HUDEP-2 (cell line): ENCODE measurements at regions not wholly inside any gene's neighbourhood (a gene's known extent, or its start where the extent isn't known, plus 50 kb on each side); places are given as distances from the start of the nearest gene placed in this dataset.
"Not testable (repeated sequence)": the region's sequence is repeated elsewhere in the genome, so short reads cannot be mapped to it uniquely, and the experiment has no call there.

Experiments
- DNase-seq, 76 experiments: peaks; one replicate each; lab custom pipeline; 2025; ENCODE audit not compliant: unreplicated experiment in 76 of 76; lab: John Stamatoyannopoulos, UW

DNA sequence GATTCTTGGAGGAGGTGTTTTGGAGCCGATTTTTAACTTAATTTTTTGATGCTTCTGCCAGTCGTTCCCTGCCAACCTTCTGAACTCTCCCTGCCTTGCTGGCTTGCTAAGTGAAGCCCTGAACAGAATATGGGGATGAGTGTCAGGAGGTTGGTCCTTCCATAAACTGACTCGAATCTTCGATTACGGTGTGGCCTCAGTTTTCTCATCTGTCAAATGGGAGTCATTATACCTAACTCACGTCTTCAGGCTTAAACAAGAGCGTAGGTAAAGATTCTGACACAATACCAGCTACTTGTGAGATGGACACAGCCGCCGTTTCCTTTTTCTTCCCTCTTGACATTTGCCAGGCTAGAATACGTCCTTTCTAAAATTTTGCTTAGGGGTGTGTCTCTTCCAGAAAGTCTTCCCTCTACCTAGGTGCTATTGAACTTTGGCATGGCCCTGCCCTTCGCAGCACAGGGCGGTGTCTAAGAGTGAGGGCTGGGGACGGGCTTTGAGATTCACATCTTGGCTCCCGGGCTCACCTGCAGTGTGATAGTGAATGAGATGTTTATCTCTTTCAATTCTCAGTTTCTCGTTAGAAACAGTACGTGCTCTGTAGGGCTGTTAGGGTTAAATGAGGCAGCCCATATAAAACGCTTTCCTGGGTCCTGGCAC, 190.6 kb upstream of the SDK2 start:
- no peak for DNase-seq

DNA sequence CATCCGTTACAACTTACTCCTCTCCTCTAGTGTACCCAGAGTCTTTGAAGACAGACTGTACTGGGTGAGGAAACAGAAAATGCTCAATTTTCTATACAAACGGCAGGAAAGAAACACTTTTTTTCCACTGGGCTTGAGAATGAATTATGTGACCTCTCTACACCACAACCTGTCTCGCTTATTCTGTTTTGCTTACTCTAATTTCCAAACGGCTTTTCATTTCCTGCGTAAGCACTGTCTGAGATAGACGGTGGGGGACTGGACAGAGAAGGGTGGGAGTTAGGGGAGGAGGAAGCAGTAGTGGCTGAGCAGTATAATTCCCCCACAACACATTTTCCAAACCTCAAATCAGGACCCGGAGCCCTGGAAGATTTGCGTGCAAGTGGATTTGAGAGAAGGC, 191.4 kb upstream of the SDK2 start:
- DNase-seq = no peak

DNA sequence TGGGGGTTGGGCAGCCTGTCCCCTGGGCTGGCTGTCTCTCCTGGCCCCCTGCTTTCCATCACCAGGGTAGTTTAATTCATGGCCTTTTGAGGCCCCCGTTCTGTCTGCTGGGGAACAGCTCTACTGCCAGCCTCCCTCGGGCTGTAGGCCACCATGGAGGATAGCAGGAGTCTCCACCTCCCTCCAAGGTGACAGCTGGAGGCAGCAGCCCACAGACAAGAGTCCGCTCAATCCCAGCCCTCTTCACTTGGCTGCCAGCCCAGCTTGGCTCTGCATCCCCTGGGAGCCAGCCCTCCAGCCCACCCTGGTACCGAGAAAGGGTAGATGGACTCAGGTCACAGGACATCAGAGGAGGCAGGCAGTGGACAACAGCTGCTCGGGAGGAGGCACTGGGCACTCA, 194.6 kb upstream of the SDK2 start:
- DNase-seq = no peak

DNA sequence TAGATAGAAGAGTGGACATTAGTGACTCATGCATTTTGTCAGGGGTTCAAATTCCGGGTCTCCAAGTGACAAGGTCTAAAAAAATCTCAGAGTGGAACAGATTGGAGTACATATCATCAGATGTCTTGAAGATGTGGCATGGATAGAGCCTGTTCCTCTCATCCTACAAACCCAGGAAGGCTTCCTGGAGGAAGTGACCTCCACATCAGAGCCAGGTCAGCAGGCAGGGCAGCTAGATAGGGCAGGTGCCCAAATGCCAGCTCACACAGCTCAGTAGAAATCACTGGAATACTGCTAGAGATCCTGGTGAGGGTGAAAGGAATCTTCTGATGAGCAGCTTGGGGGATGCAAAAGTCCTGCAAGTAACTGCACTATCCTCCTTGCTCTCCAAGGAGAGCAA, 196.6 kb upstream of the SDK2 start:
- DNase-seq = no peak

DNA sequence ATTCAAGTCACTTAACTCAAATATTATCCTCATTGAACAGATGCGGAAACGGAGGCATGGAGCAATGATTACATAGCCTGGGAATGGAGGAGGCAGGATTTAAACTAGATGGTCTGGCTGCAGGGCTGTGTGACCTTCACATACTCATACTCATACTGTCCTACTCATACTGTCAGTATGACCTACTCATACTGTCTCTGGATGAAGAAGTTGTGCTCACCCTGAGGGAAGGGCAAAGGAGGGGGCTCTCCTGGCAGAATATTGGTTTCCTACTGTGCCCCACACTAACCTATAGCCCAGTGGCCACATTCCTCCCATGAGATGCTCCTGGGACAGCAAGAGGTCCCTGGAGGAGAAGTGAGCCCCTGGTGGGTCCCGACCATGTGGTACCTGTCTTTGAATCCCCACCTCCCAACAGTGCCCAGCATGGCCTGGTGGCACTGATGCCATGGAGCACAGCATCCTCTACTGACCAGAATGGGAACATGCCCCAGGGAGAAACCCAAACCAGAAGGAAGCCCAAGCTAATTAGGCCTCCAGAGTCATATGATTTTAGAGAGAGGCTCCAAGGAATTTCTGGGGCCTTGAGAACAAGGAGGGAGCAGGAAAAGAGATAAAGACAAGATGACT, 197.3 kb upstream of the SDK2 start:
- no peak for DNase-seq

DNA sequence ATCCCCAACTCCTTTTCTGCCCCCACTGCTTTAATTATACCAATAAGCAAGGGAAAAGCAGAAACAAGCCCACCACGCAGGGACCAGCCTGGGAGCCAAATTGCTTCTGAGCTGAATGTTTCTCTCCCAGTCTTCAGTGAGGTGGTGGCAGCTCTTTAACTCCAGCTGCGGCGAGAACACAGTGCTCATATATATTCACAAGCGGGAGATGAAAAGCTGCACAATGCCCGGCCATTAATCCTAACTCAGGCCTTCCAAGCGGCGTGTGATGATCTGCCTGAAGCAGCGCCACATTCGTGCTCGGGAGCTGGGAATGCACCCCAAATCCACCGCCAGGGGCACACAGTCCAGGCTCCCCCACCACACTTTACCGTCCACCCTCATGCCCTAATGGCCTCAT, 203.7 kb upstream of the SDK2 start:
- no peak for DNase-seq

DNA sequence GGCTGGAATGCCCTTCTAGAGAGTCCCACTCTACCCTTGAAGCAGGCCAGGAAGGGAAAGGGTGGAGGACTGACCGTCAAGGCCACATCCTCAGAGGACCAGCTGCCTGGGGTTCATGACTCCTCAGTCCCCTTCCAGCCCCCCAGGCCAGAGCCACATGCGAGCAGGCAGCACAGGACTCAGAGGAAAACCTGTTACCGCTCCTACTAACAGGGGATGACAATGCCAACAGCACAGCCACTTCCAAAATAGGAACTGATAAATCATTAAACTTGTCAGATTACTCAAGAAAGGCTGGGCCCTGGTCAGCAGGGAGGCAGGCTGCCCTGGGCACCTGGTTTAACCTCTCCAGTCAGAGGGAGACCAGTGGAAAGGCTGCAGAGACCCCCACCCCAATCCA, 206.2 kb upstream of the SDK2 start:
- DNase-seq = no peak

DNA sequence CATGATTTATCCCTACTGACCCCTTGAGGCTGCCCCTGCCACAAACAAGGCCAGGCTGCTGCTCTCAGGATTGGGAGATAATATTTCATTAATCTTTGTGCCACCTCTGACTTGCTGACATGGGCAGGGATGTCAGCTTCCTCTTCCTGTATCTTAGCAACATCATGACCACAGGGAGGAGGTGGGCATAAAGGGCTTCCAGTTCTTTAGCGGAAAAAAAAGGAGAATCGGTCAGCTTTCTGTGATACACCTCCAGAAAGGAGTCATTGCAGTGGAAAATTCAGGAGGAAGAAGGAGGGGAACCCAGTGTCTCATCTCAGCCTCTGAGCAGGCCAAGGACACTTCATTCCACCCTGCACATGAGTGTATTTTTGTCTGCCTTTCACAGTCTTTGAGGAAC, 206.8 kb upstream of the SDK2 start:
- no peak for DNase-seq

DNA sequence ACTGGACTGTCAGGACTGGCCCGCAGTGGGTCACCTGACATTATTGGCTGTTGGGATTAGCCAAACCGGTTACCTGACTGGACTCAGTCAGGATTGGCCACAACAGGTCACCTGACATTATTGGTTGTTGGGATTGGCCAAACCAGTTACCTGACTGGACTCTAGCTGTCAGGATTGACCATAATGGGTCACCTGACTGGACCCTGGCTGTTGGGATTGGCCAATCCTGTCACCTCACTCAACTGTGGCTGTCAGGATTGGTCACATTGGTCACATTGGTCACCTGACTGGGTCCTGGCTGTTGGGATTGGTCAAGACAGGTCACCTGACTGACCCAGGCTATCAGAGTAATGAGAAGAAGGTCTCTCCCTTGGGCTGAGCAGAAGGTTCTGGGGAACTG, 207.7 kb upstream of the SDK2 start:
- DNase-seq = no peak

DNA sequence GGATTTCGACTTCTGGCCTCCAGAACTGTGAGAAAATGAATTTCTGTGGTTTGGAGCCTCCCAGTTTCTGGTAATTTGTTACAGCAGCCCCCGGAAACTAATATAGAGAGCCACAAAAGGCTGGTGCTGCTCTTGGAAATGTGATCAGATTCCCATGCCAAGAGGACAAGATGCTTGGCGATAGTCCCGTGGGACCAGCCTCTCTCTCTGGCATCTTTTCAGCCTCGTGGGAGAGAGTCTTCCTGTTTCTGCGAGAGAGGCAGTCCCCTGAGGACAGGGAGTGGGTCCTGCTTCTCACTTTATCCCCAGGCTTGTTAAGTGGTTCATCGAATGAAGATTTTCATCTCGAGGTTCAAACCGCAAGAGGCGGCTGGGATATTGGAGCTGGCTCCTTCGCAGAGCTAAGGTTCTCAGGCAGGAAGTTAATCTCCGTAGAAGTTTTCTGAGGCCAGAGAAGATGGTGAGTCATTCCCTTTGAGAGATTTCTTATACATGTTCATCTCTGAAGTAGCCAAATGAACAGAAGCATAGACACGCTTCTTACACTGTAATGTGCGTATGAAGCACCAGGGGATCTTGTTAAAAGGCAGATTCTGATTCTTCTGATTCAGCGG, 211.6 kb upstream of the SDK2 start:
- DNase-seq = no peak

DNA sequence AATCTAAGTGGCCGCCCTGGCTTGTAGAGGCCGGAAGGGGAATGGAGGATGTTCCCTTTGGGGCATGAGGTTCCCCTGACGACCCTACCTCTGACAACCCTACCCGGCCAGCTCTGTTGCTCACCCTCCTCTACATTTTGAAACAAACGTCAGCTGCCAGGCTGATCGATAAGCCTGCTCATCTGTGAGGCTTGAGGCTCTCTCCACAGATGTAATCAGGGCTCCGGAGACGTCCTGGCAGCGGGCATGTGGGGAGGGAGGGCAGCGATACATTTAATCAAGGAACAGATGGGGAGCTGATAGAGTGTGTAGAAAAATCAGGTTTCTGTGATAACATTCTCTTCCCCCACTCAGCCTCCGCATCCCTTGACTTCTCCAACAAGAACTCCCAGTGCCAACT, 212.3 kb upstream of the SDK2 start:
- DNase-seq = no peak

DNA sequence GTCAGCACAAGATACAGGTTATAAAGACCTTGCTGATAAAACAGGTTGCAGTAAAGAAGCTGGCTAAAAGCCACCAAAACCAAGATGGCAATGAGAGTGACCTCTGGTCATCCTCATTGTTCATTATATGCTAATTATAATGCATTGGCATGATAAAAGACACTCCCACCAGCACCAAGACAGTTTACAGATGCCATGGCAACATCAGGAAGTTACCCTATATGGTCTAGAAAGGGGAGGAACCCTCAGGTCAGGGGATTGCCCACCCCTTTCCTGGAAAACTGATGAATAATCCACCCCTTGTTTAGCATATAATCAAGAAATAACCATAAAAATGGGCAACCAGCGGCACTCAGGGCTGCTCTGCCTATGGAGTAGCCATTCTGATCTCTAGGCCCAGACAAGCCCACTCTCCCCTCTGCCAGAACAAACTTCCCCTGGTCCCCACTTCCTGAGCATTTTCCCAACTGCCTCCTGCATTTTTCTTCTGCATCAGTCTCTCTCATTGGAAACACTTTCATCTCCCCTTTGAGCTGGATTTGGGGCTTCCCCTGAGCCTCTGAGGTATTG, 215.3 kb upstream of the SDK2 start:
- DNase-seq = not testable (repeated sequence)

DNA sequence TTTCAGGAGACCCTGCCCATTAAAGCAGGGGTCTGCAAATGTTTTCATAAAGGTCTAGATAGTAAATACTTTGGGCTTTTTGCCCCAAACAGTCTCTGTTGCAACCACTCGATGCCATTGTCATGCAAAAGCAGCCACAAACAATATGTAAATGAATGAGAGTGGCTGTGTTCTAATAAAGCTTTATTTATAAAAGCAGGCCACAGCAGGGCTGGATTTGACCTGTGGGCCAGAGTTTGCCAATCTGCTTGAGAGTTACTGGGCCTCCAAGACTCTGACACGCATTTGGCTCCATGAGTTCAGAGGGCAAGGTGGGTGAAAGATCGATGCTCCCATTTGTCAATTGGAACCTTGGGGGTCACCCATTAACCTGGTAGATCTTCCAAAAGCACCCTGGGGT, 217.3 kb upstream of the SDK2 start:
- DNase-seq = no peak

DNA sequence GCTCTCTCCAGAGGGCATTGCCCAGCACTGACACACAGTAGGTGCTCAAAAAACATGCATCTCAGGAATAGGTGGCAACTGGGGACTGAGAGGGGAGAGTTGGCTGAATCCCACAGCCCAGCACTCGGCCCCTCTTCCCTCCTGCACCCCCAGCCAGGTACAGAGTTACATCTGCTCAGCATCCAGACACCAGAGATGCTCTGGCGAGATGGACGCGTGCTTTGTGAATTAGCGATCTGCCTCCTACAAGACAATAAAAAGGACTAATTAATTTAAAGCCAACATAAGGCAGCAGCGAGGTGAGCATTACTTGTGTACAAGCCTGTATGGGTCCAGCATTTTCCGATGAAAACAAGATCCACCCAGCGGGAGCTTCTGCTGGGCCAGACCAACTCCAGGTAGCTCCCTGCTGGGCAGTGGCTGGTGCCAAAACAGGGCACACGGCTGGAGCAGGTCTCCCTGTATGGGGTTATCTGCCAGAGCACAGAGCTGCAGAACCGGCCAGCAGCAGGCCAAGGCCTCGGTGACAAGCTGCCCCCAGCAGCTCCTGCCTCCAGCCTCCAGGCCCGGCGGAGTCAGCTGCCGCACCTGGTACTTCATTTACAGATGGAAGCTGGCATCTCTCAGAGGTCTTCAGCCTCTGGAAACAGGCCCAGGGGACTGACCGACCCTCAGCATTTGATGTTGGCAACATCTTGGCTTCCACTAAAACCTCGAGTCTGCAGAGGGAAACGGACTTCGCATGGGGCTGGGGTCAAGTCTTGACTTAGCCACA, 219.7 kb upstream of the SDK2 start:
- DNase-seq = no peak

DNA sequence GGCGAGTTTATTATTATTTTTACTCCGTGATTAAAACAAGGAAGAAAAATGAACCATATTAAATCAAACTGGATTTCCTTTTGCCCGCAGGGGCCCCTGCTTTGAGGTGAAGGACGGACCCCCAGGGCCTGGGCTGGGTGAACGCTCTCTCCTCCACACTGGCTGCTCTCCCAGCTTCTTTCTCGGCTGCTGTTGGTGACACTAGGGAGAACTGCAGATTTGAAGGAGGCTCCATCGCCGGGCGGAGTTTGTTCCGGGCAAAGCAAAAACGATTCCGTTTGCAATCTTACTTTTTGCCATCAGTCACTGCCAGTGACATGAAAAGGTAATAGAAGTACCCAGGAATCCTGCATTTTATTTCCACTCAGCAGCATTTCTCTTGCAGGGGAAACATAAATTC, 221.6 kb upstream of the SDK2 start:
- no peak for DNase-seq

DNA sequence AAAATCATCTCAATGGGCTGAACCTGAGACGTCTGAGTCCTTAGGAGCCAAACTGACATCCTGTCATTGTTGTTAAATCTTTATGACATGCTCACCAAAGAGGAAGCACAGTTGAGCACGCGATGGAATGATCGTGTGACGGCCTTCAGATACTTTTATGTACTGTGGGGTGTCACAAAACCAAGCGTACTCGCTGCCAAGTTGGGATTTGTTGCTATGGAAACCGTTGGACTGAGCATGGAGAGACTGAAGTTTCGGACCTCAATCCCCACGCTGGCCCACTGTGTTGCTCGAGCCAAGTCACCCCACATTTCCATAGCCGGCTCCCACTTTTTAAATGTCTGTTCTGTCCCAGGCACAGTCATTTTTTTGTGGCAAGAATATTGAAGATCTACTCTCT, 222.8 kb upstream of the SDK2 start:
- no peak for DNase-seq

DNA sequence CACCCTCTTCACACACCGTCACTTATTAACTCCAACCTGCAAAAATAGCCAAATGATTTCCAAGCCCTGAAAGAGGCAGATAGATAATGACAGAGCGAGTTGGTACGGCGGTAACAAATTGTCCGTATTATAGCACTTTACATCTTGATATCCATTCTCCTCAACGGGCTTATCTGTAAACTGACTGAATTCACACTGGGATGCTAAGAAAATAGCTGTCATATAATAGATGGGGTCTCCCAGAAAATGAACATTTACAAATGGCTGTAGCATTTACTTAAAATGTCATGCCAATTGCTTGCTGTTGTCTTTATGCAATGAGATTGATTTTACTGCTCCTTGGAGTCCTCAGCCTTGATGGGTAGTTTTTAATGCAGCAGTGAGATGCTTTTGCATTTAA, 225.8 kb upstream of the SDK2 start:
- no peak for DNase-seq

DNA sequence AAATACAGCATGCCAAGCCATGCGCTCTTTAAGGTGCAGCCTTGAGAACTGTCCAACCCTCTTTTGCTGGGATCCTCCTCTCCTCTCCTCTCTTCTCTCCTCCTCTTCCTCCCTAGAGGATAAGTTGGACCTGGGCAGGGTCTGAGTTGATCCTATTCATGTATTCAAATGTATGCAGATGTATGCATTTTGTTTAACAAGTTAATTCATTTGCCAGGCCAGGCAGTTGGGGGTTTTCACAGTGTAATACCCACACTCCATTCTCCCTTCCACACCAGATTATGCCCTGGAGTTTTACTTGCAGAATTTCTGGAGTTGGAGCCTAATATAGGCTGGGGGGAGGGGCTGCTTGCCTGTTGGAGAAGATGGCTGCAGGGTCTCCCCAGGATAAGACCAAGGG, 226.2 kb upstream of the SDK2 start:
- no peak for DNase-seq

DNA sequence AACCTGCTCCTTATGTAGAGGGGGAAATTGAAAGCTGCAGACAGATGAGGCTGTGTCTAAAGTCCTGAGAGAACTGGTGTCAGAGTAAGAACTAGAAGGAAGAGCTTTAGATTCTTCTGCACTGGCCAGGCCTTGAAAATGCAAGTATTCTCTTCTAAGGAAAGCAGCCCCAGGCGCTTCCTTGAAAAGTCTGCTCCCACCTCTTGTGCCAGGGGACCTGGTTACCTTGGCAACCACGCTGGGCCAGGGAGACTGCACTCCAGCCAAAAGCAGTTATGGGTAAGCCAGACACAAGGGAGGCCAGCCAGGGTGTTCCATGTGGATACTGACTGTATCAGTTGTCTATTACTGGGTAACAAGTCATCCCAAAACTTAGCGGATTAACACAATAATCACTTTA, 228.6 kb upstream of the SDK2 start:
- DNase-seq = no peak

DNA sequence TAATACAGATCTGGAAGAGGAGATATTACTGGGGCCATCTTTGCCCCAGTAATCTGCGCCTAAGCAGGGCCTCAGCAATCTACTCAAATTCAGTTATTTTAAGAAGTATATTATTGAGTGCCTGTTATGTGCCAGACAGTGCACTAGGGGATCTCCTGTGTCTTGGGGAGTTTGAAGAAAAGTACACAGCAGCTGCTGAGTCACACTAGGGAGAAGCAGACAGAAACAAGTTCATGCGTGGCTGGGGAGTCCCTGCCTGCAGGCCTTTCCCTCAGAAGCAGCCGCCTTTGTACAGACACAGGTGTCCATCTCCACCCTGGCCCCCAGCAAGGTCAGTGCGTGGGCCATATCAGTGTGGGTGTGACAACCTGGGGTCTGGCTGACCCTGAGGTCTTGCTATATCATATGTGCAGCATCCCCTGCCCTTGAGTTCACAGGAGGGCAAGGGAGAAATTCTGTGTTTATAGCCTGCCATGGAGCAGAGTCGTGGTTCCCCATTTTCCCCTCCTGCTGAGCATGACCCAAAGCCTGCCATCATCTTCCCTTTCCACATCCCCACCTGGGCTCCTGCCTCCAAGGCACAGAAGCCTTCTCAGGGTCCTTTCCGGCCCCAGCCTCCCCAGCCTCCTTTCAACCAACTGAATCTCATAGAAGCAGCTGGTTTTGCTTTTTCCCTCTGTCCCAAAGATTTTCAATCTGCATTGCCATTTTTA, 229.9 kb upstream of the SDK2 start:
- no peak for DNase-seq

DNA sequence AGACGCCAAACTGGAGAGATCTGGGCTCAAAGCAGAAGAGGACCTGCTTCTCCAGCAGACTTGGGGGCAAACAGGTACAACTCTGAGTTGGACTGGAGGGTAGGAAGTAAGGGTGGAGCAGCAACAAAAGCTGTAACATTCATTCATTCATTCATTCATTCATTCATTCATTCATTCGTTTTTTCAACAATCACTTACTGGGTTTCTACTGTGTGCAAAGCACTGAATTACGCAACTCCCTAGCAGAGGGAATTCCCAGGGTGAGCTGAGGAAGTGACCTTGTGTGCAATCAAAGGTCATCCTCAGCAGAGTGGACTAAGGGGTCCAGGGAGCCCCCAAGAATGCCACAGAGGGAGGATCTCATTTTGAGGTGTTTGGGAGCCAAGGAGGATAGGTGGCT, 231.1 kb upstream of the SDK2 start:
- no peak for DNase-seq
